Gastrocnemius medialis (tissue), 4 donors: ENCODE measurements at regions not wholly inside any gene's neighbourhood (a gene's known extent, or its start where the extent isn't known, plus 50 kb on each side); places are given as distances from the start of the nearest gene placed in this dataset.
A peak's percentile ranks its signal among the peaks of the same experiment; 100 is the strongest.

Experiments used
- ATAC-seq, 2 donors: fragments of 150-250 bp; one replicate each; pipeline ENCODE4 v1.9.1; 2016
- DNase-seq, 2 donors: peaks; one replicate each; pipeline ENCODE4 v3.0.0-alpha.2; 2019
- H3K27ac ChIP-seq, 4 donors: fragments of 200-600 bp; sonication (generic); 1 replicate in 1 of 4; 2 replicates in 3 of 4; pipeline ENCODE4 v1.5.1; 2016 to 2018; ENCODE audit warnings: mild to moderate bottlenecking in 2 of 4, moderate library complexity in 1 of 4
- H3K27me3 ChIP-seq, 3 donors: fragments of 200-600 bp; sonication (generic) in 2 of 3; 1 replicate in 1 of 3; 2 replicates in 2 of 3; pipeline versions ENCODE4 v1.5.1 to v1.6.0; 2016 to 2019; ENCODE audit warnings: mild to moderate bottlenecking in 1 of 3, moderate library complexity in 1 of 3
- H3K36me3 ChIP-seq, 2 donors: fragments of 200-600 bp; sonication (generic) in 1 of 2; one replicate each; pipeline ENCODE4 v1.5.1; 2017 to 2018
- H3K4me1 ChIP-seq, 2 donors: fragments of 200-600 bp; sonication (generic) in 1 of 2; one replicate each; pipeline ENCODE4 v1.5.1; 2016 to 2017; ENCODE audit warnings: mild to moderate bottlenecking in 2 of 2
- H3K4me3 ChIP-seq, 4 donors: fragments of 200-600 bp; sonication (generic) in 3 of 4; 1 replicate in 1 of 4; 2 replicates in 3 of 4; pipeline ENCODE4 v1.5.1; 2016 to 2019; ENCODE audit warnings: mild to moderate bottlenecking in 2 of 4
- H3K9me3 ChIP-seq, 3 donors: fragments of 200-600 bp; sonication (generic) in 2 of 3; 1 replicate in 1 of 3; 2 replicates in 2 of 3; pipeline ENCODE4 v1.5.1; 2016 to 2019
- POLR2A ChIP-seq, 2 donors: fragments of 450-650 bp; IDR thresholded peaks; one replicate each; pipeline ENCODE4 v1.6.1; 2017; ENCODE audit warnings: antibody characterized with exemption in 2 of 2, mild to moderate bottlenecking in 2 of 2, moderate library complexity in 2 of 2
- in situ Hi-C, 4 donors: fragments of 200-750 bp; cut with MboI; loops; one replicate each; pipeline versions ENCODE4 v1.15.0 to v1.8.0; 2017; ENCODE audit warnings: low sequenced_read_pairs in 4 of 4
- intact Hi-C: fragments of 100-400 bp; cut with DNase I; formaldehyde crosslinking; loops from one replicate; pipeline ENCODE4 v1.15.1; 2023; ENCODE audit warnings: low total_unique reads
- TF ChIP-seq, protein P1 (sequence below), 5 experiments: fragments of 450-650 bp in 3 of 5; fragments of 200-600 bp in 2 of 5; sonication (generic) in 2 of 5; IDR thresholded peaks in 4 of 5; conservative IDR thresholded peaks in 1 of 5; 1 replicate in 4 of 5; 2 replicates in 1 of 5; pipeline ENCODE4 v1.5.1; 2016 to 2019; ENCODE audit warnings: antibody characterized with exemption in 5 of 5, mild to moderate bottlenecking in 3 of 5, moderate library complexity in 3 of 5

DNA sequence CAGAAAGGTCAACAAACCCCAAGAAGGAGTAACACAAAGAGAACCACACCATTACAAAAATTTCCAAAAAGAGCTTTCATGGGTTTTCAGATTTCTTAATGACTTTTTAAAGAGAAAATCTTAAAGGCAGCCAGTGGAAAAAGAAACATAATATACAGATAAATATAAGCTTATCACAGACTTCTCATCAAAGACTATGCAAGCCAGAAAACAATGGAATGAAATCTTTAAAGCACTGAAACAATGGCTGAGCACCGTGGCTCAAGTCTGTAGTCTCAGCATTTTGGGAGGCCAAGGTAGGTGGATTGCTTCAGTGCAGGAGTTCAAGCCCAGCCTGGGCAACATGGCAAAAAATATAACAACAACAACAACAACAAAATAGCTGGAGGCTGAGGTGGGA, 237.4 kb downstream of the CYP26B1 start:
- Histone ChIP-seq H3K4me1 (peaks cover 15 to 26% of the 10 kb centered on the region in 2 donors), H3K27me3 (no peaks in the 10 kb centered on the region), H3K36me3 (no peaks in the 10 kb centered on the region), H3K27ac (no peak overlapping the region), H3K9me3 (peaks cover 0 to 3% (median 0%) of the 10 kb centered on the region in 3 donors), H3K4me3 (no peak overlapping the region)
- no peak for TF ChIP-seq POLR2A (IDR thresholded peaks at IDR 0.05)
- TF ChIP-seq, protein P1, sequence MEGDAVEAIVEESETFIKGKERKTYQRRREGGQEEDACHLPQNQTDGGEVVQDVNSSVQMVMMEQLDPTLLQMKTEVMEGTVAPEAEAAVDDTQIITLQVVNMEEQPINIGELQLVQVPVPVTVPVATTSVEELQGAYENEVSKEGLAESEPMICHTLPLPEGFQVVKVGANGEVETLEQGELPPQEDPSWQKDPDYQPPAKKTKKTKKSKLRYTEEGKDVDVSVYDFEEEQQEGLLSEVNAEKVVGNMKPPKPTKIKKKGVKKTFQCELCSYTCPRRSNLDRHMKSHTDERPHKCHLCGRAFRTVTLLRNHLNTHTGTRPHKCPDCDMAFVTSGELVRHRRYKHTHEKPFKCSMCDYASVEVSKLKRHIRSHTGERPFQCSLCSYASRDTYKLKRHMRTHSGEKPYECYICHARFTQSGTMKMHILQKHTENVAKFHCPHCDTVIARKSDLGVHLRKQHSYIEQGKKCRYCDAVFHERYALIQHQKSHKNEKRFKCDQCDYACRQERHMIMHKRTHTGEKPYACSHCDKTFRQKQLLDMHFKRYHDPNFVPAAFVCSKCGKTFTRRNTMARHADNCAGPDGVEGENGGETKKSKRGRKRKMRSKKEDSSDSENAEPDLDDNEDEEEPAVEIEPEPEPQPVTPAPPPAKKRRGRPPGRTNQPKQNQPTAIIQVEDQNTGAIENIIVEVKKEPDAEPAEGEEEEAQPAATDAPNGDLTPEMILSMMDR (IDR thresholded peaks at IDR 0.05 in 4 of 5, conservative IDR thresholded peaks at IDR 0.05 in 1 of 5) = no peak
- DNase-seq = no peak
- intact Hi-C loops = no loop called here
- ATAC-seq = no peak
- in situ Hi-C loops = loop anchor here in 2 of 4 donors (25.0 kb wide), 1 partner anchor 827 kb away; no protein-coding TSS in a partner anchor

GRCh38 chr2:71908798-71909197, 238.9 kb downstream of the CYP26B1 start:
- Histone ChIP-seq H3K9me3 (peaks cover 0 to 3% (median 0%) of the 10 kb centered on the region in 3 donors), H3K36me3 (no peaks in the 10 kb centered on the region), H3K27ac (no peak overlapping the region), H3K27me3 (no peaks in the 10 kb centered on the region), H3K4me3 (no peak overlapping the region), H3K4me1 (peaks cover 15 to 28% of the 10 kb centered on the region in 2 donors)
- ATAC-seq (no peak), DNase-seq (no peak)
- TF ChIP-seq, protein P1 (IDR thresholded peaks at IDR 0.05 in 4 of 5, conservative IDR thresholded peaks at IDR 0.05 in 1 of 5) = no peak
- no peak for TF ChIP-seq POLR2A (IDR thresholded peaks at IDR 0.05)
- intact Hi-C loops = no loop called here
- in situ Hi-C loops = loop anchor here in 2 of 4 donors (25.0 kb wide), 1 partner anchor 829 kb away; no protein-coding TSS in a partner anchor

DNA sequence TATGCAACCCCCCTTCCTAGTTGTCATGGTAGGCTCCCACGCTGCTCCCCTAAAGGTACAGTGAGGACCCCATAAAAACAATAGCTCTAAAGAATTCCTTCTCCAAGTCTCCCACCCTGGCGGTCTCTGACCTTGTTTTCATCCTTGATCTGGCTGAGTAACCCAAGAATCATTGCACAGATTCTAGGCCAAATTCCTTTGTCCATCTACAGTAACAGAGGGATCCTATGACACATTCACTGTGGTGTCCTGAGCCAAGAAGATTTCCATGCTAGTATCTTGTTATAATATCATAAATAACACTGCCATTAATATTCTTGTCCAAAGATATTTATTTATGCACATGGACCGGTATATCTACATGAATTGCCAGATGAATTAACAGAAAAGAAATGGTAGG, 240.2 kb downstream of the CYP26B1 start:
- Histone ChIP-seq H3K4me1 (peaks cover 15 to 28% of the 10 kb centered on the region in 2 donors), H3K27me3 (no peaks in the 10 kb centered on the region), H3K27ac (no peak overlapping the region), H3K4me3 (no peak overlapping the region), H3K36me3 (no peaks in the 10 kb centered on the region), H3K9me3 (peaks cover 0 to 3% (median 0%) of the 10 kb centered on the region in 3 donors)
- in situ Hi-C loops (loop anchor here in 2 of 4 donors (25.0 kb wide), 1 partner anchor 830 kb away; no protein-coding TSS in a partner anchor), intact Hi-C loops (no loop called here)
- ATAC-seq = peak; percentile 62 to 69
- no peak for DNase-seq
- TF ChIP-seq, protein P1 (IDR thresholded peaks at IDR 0.05 in 4 of 5, conservative IDR thresholded peaks at IDR 0.05 in 1 of 5) = no peak
- no peak for TF ChIP-seq POLR2A (IDR thresholded peaks at IDR 0.05)

DNA sequence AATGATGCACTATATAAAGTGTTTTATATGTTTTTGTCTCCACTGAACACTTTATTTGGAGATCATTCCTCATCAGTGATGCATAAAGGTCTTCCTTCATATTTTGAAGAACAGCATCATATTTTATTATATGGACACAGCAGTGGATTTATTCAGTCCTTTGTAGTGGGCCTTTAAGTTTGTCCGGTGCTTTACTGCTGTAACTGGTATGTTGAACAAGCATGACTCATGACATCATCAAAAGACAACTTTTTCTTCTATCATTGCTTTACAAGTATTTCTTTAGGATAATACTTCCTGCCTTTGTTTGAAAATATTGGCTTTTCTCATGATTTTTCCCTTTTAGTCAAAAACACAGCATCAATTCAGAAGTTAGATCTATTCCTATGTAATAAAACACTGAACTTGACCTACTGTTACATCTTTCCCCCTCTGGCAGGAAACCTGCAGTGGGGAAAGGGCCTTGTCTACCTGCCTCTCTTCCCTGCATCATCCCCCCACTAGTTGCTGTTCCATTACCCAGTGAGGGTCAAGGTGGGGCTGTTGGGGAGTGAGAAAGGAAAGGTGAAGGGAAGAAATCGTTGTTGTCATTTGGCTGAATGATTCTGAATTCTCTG, 241.2 kb downstream of the CYP26B1 start:
- H3K27me3 ChIP-seq = no peaks in the 10 kb centered on the region
- no peak for ATAC-seq
- in situ Hi-C loops = loop anchor here in 2 of 4 donors (25.0 kb wide), 1 partner anchor 831 kb away; no protein-coding TSS in a partner anchor

More for the DNA sequence above, 241.2 kb downstream of the CYP26B1 start:
- Histone ChIP-seq H3K27ac (no peak overlapping the region), H3K36me3 (no peaks in the 10 kb centered on the region), H3K4me3 (no peak overlapping the region), H3K4me1 (peaks cover 15 to 28% of the 10 kb centered on the region in 2 donors), H3K9me3 (peaks cover 0 to 3% (median 0%) of the 10 kb centered on the region in 3 donors)
- intact Hi-C loops = no loop called here
- no peak for TF ChIP-seq POLR2A (IDR thresholded peaks at IDR 0.05)
- TF ChIP-seq, protein P1 (IDR thresholded peaks at IDR 0.05 in 4 of 5, conservative IDR thresholded peaks at IDR 0.05 in 1 of 5) = no peak
- DNase-seq = no peak
